ENCODE measurements at regions not wholly inside any gene's neighbourhood (a gene's known extent, or its start where the extent isn't known, plus 50 kb on each side); places are given as distances from the start of the nearest gene placed in this dataset.

GRCh38 chr11:79514290-79514689 lies 73.5 kb upstream of the TENM4 start:
- Histone ChIP-seq H2BK20ac (ENCODE audit: low read length) (no peak overlapping the region), H3K23ac (ENCODE audit: insufficient read length) (no peak overlapping the region), H3K36me3 (ENCODE audit: control insufficient read depth in 2 of 4, insufficient read depth in 4 of 4, low read length in 3 of 4) (no peaks in the 10 kb centered on the region), H3K4me3 (ENCODE audit: extremely low read depth in 1 of 4, insufficient read depth in 2 of 4, low read depth in 3 of 4, low read length in 4 of 4) (no peak overlapping the region), H3K14ac (ENCODE audit: insufficient read length) (no peak overlapping the region), H2BK5ac (ENCODE audit: low read depth, low read length) (no peak overlapping the region), H3K79me2 (ENCODE audit: control insufficient read depth in 1 of 2, insufficient read depth in 2 of 2, low read length in 2 of 2) (no peaks in the 10 kb centered on the region), H3K9ac (replicated peaks in 1 of 4; ENCODE audit: extremely low read depth in 1 of 4, low read depth in 3 of 4, low read length in 3 of 4) (no peak overlapping the region), H2AFZ (ENCODE audit: low read length) (no peak overlapping the region), H3K27me3 (replicated peaks in 1 of 4; ENCODE audit: control insufficient read depth in 3 of 4, extremely low read depth in 1 of 4, insufficient read depth in 3 of 4, low read length in 3 of 4) (no peaks in the 10 kb centered on the region), H2BK12ac (ENCODE audit: low read depth, low read length) (no peak overlapping the region), H3K9me3 (ENCODE audit: insufficient read depth in 2 of 2, low read depth in 1 of 2, low read length in 1 of 2) (no peaks in the 10 kb centered on the region), H3K4ac (replicated peaks; ENCODE audit: insufficient read length, low read depth, low read length) (no peak overlapping the region), H3K4me2 (ENCODE audit: insufficient read depth in 1 of 2, low read depth in 2 of 2, low read length in 2 of 2) (no peak overlapping the region), H4K5ac (ENCODE audit: insufficient read length, low read depth, low read length) (no peak overlapping the region), H3K56ac (replicated peaks; ENCODE audit: insufficient read length, low read depth, low read length) (no peak overlapping the region), H2BK120ac (replicated peaks; ENCODE audit: low read depth, low read length) (no peak overlapping the region), H4K8ac (ENCODE audit: extremely low read depth, insufficient read depth, low read length) (no peak overlapping the region), H2BK15ac (ENCODE audit: low read length) (no peak overlapping the region), H3K18ac (ENCODE audit: extremely low read depth, low read length) (no peak overlapping the region), H3K79me1 (ENCODE audit: low read depth, low read length) (no peaks in the 10 kb centered on the region), H3K4me1 (replicated peaks in 1 of 4; ENCODE audit: control insufficient read depth in 3 of 4, insufficient read depth in 4 of 4, low read length in 3 of 4) (no peaks in the 10 kb centered on the region), H4K91ac (replicated peaks; ENCODE audit: insufficient read length, low read length) (no peak overlapping the region), H3K23me2 (ENCODE audit: low read depth, low read length) (no peaks in the 10 kb centered on the region), H4K20me1 (replicated peaks in 1 of 2; ENCODE audit: control insufficient read depth in 1 of 2, insufficient read depth in 2 of 2, low read length in 2 of 2) (peaks cover 0 to 3% of the 10 kb centered on the region in 2 experiments), H3K27ac (ENCODE audit: low read depth, low read length) (no peak overlapping the region), H2AK5ac (ENCODE audit: low read depth, low read length) (no peak overlapping the region)
- CTCF ChIA-PET (ENCODE audit: partially characterized antibody) = interaction anchor here (0.6 to 1.8 kb wide), 2 partner anchors 22 to 649 kb away, joined by 3 to 5 read pairs; no protein-coding TSS in a partner anchor
- WGBS, 2 experiments (ENCODE audit: extremely low coverage in 1 of 2, insufficient coverage in 1 of 2, insufficient read length in 1 of 2, insufficient replicate concordance in 2 of 2, low coverage in 1 of 2, low lambda C conversion rate in 2 of 2, missing lambda C conversion rate in 1 of 2) = 82% methylated on average over 4 of the region's 4 CpGs; no CpG with 5 or more reads in 1 of the 2 experiments
- DNase-seq (ENCODE audit: low read depth in 1 of 2, low spot score in 2 of 2) (no peak), FAIRE-seq (no peak)
- POLR2A ChIA-PET (ENCODE audit: partially characterized antibody) = interaction anchor here (1.1 kb wide), 1 partner anchor 8 kb away, joined by 3 read pairs; no protein-coding TSS in a partner anchor
- no peak for TF ChIP-seq CHD1 (IDR thresholded peaks at IDR 0.05; ENCODE audit: low read depth, low read length)
- no peak for TF ChIP-seq KDM4A (IDR thresholded peaks at IDR 0.05; ENCODE audit: low read depth, low read length, severe bottlenecking)
- TF ChIP-seq PHF8 (conservative IDR thresholded peaks at IDR 0.05; ENCODE audit: low read depth, low read length) = no peak
- no peak for TF ChIP-seq RXRA (IDR thresholded peaks at IDR 0.05; ENCODE audit: insufficient read depth, low read depth, low read length)
- no peak for TF ChIP-seq POLR2A (IDR thresholded peaks at IDR 0.05; ENCODE audit: control extremely low read depth in 1 of 2, low read depth in 2 of 2, low read length in 2 of 2)
- TF ChIP-seq RNF2 (IDR thresholded peaks at IDR 0.05; ENCODE audit: borderline replicate concordance, low read depth, low read length, missing control alignments, poor library complexity, severe bottlenecking) = no peak
- TF ChIP-seq SUZ12 (IDR thresholded peaks at IDR 0.05; ENCODE audit: low read length) = no peak
- TF ChIP-seq FOSL1 (IDR thresholded peaks at IDR 0.05; ENCODE audit: insufficient read depth, low read depth, low read length) = no peak
- TF ChIP-seq CEBPB (IDR thresholded peaks at IDR 0.05; ENCODE audit: low read depth, low read length) = no peak
- no peak for TF ChIP-seq CHD2 (IDR thresholded peaks at IDR 0.05; ENCODE audit: low read length)
- TF ChIP-seq CREB1 (IDR thresholded peaks at IDR 0.05) = no peak
- TF ChIP-seq SIN3A (conservative IDR thresholded peaks at IDR 0.05 in 1 of 2, IDR thresholded peaks at IDR 0.05 in 1 of 2; ENCODE audit: low read depth in 1 of 2, low read length in 2 of 2) = no peak
- TF ChIP-seq EGR1 (IDR thresholded peaks at IDR 0.05; ENCODE audit: borderline replicate concordance, low read depth, low read length) = no peak
- no peak for TF ChIP-seq ZNF274 (IDR thresholded peaks at IDR 0.05; ENCODE audit: borderline replicate concordance, extremely low read depth, low read length)
- TF ChIP-seq TEAD4 (IDR thresholded peaks at IDR 0.05; ENCODE audit: low read depth, low read length) = no peak
- no peak for TF ChIP-seq POU5F1 (IDR thresholded peaks at IDR 0.05; ENCODE audit: low read depth, low read length)

All from H1 (cell line).